ENCODE measurements at regions not wholly inside any gene's neighbourhood (a gene's known extent, or its start where the extent isn't known, plus 50 kb on each side); places are given as distances from the start of the nearest gene placed in this dataset.
"Not testable (repeated sequence)": the region's sequence is repeated elsewhere in the genome, so short reads cannot be mapped to it uniquely, and the experiment has no call there.

DNA sequence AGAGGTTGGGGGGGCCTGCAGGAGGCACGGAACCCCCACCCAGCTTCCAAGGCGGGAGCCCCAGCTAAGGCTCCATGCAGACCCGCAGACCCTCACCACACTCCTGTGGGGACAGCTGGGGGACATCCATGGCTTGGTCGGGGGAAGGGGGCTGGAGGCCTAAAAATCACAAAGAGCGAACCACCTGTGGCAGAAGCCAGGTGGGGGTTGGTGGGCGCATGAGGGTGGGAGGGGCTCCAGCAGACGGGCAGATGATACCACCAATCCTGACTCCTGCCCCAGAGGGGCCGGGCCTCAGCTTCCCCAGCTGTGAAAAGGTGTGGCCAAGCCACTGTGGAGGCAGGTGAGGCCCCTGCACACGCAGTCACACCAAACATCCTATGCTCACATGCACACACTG is 111.6 kb downstream of the FAM53A start:
- no peak for DNase-seq

- DNase-seq: no peak
Measured at GRCh38 chr4:1572010-1572385, 112.1 kb downstream of the FAM53A start.

DNA sequence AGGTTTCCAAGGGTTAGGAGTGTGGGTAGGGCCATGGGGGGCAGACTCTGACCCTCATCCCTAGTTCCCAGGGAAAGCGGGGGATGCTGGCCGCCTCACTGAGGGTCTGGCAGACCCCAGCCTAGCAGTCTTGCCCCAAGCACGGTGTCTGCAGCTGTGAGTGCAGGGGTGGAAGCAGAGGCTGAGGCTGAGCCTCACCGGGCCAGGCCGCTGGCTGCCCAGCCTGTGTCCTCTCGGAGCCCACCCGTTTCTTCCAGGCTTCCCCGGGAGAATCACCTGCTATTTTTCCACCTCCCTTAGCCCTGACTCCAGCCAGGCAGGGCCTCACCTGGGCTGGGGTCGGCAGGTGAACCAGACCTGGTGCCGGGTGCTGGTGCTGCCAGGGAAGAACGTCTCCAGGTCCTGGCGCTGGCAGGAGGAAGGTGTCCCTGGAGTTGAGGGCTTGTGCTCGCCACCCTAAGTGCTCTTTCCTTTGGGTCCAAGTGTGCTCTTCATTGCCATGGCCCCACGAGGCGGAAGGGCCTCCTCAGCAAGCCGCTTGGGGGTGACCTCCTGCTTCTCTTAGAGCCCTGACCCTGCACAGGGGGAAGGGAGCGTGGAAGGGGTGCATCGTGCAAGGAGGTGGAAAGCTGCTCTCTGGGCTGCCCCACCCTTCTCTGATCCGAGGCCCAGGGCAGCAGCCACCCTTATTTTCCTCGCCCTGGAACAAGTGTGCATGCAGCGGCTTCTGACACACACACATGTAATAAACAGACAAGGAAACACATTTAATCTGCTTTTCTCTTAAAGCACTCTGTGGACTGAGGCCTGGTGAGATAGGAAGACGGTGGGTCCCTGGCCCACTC is 112.7 kb downstream of the FAM53A start:
- no peak for DNase-seq

- DNase-seq: no peak
Measured at GRCh38 chr4:1570291-1571164, 113.6 kb downstream of the FAM53A start.

DNA sequence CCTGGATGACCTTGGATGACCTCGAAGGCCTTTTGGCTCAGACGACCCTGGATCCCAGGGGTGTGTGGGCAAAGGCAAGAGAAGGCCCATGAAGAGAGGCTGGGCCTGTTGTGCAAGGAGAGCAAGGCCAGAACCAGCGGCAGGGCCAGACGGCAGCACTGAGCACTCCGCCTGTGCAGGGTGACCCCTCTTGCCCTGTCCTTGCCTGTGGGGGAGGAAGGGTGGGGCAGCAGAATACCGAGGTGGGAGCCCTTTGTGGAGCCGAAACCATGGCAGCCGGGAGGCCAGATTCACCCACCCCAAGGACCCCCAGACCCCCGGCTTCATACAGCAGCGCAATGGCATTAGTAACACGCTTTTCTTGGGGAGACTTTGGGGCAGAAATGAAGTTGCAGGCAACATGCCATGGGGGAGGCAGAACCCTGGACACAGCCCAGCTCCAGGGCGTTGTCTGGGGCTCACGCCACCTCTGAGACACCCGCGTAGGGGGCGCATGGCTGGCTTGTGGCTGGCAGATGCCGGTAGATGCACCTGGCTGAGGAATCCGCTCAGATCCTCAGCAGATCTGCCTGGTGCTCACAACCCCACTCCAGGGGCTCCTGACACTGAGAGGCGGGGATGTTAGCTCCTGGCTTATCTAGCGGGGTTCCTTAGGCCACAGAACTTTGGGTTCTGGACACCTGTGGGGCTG is 114.5 kb downstream of the FAM53A start:
- DNase-seq: no peak

- DNase-seq: no peak
Measured at GRCh38 chr4:1568855-1569460, 115.2 kb downstream of the FAM53A start.

GRCh38 chr4:1567808-1568581 is 116.1 kb downstream of the FAM53A start:
- no peak for DNase-seq

DNA sequence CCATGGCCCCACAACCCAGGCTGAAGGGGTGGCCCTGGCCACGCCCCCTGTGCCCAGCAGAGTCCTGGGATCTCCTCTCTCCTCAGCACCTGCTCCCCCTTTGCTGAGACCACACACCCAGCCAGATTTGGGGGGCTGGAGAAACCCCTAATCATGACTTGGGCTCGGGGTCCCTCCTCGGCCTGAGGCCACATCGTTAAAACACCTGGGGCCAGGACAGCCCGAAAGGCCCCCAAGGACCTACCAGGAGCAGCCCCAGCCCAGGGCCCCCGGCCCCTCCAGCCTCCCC is 116.7 kb downstream of the FAM53A start:
- DNase-seq: no peak

DNA sequence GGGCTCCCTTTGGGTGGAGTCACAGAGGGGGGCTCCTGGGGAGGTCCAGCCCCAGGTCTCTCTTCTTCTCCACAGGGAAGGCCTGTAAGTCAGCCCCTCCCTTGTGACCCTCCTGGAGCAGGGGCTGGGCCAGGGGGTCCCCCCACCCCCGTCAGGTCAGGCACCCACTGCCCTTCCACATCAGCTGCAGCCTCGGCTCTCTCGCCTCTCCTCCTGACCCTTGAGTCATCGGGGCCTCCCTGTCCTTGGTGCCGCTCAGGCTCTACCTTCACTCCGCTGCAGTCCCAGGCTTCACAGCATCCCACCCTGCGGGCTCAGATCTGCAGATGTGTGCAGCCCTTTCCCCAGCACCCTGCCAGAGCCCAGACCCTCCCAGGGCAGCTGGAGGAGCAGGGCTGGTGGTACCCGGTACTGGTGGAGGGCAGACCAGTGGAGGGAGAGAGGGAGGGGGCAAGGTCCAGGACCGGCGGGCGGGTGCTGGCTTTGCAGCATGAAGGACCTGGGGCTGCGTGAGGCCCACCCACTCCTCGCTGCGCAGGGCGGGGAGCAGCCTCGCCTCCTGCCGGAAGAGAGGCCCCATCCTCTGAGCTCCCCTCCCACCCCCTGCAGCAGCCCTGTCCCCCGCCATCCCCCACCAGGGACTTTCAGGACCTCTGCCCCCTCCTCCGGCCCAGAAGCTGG is 117.1 kb downstream of the FAM53A start:
- DNase-seq: no peak

- not testable (repeated sequence) for DNase-seq
Measured at GRCh38 chr4:1566301-1566837, 117.7 kb downstream of the FAM53A start.

DNA sequence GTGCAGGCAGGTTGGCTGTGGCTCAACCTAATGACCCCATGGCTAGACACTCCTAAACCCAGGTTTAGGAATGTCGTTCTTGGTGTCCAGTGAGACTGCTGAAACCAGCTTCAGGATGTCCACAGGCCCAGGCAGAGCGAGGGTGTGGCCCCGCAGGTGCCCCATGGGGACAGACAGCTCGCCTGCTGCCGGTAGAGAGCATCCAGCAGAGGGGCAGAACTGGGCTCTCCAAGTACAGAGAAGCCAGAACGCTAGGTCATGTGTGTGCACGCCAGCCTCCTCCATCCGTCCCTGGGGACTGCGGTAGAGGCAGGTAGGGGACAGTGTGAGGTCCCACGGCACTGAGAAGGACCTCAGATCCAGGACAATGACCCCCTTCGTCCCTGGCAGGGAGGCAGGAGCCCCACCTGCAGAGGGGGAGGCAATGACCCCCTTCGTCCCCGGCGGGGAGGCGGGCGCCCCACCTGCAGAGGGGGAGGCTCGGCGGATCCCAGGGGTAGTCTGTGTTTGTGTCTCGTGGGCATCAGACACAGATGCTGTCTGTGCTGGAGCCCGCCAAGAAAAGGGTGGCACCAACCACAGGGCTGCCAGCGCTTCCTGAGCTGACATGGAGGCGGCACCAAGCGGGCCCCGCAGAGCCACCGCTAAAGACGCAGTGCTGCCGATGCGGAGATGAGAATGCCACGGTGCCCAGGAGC is 118.4 kb downstream of the FAM53A start:
- no peak for DNase-seq

DNA sequence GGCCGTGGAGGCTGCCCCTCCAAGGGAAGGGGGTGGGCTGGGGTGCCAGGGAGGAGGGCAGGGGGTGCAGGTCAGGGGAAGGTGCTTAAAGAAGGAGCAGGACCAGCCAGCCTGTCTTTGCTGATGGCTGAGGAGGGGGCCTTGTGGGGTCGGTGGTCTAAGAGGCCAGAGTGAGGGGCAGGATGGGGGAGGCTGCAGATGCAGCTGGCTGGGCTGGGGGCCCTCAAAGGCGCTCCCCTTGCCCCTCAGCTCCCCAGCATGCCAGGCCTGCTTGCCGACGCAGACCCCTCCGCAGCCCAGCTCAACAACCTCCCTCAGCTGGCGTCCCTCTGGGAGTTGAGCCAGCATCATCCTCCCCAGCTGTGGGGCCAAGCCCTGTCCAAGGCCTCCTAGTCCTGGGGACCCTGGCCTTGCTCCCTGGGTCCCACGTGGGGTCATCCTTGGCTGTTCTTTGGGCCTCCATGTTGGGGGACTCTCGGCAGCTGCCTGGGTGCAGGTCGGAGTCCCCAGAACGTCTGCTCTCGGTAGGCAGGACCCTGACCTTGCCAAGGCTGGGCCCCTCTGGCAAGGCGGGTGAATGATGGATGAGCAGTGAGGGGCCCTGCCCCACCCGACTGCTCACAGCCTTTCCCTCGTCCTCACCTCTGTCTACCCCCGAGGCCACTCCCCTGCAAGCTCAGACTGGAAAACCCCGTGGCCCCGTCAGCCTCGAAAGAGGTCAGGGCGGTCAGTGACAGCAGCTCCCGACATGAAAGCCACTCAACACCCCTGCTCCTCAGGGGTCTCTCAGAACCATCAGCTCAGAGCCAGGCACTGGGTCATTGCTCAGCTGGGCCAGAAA is 119.4 kb downstream of the FAM53A start:
- DNase-seq: no peak

- no peak for DNase-seq
Measured at GRCh38 chr4:1563768-1564485, 120.2 kb downstream of the FAM53A start.

DNA sequence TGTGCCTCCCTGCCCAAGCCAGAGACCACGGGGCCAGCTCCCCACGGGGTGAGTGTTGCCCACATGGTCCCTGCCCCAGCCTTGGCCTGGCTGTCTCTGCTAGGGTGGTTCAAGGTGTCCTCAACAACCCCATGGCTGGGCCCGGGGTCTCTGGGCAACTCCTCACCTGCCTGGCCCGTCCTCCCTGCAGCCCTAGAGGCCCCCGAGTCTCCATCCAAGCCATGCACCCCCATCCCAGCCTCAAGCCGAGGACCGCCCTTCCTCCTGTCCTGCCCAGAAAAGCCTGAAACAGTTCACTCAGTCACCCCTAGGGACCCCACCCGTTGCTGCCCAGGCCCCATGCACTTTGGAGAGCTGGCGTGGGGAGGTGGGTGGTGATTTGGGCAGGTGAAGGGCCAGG is 120.9 kb downstream of the FAM53A start:
- no peak for DNase-seq

- no peak for DNase-seq
Measured at GRCh38 chr4:1562771-1563170, 121.3 kb downstream of the FAM53A start.

DNA sequence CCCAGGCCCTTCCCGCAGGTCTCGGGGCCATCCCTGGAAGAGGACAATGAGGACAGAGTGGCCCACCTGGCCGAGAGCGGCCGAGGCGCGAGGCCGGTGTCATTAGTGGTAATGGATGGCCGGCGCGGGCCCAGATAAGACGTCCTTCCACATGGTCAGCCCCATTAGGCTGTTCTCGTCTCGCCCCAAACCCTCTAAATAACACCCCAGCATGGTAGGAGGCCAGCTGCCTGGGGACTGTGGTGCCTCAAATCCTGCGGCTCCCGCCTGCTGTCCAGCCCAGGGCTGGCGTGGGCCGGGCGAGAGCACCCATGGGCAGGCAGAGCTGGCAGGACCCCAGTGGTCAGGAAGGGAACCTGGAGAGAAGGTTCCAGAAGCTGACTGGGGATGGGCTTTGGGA is 121.7 kb downstream of the FAM53A start:
- no peak for DNase-seq

- DNase-seq: no peak
Measured at GRCh38 chr4:1561286-1561990, 122.7 kb downstream of the FAM53A start.

- no peak for DNase-seq
Measured at GRCh38 chr4:1559896-1560650, 124.0 kb downstream of the FAM53A start.

Data from right forelimb (tissue), 1 donor.